ENCODE measurements at regions not wholly inside any gene's neighbourhood (a gene's known extent, or its start where the extent isn't known, plus 50 kb on each side); places are given as distances from the start of the nearest gene placed in this dataset.
"Not testable (repeated sequence)": the region's sequence is repeated elsewhere in the genome, so short reads cannot be mapped to it uniquely, and the experiment has no call there.

- ATAC-seq (replicated peaks) (no peak), DNase-seq (no peak)
- Mint-ChIP-seq H3K36me3 (ENCODE audit: insufficient read depth) (no peaks in the 10 kb centered on the region), H3K4me1 (ENCODE audit: low read depth in 2 of 2) (no peaks in the 10 kb centered on the region), H3K27me3 (no peaks in the 10 kb centered on the region), H3K27ac (no peak overlapping the region), H3K4me3 (no peak overlapping the region), H3K9me3 (peaks cover 6 to 22% of the 10 kb centered on the region in 2 donors)
Measured at GRCh38 chr1:187819086-187819485, 990.3 kb downstream of the PLA2G4A start.

- Mint-ChIP-seq H3K27me3 (no peaks in the 10 kb centered on the region), H3K4me1 (ENCODE audit: low read depth in 2 of 2) (no peaks in the 10 kb centered on the region)
- DNase-seq, result no peak
Measured at GRCh38 chr1:187836557-187836956, 1007.8 kb downstream of the PLA2G4A start.

GRCh38 chr1:187837787-187838186 lies 1009.0 kb downstream of the PLA2G4A start:
- no peak for ATAC-seq (replicated peaks)
- H3K36me3 Mint-ChIP-seq (ENCODE audit: insufficient read depth), result no peaks in the 10 kb centered on the region
- DNase-seq, result no peak
- no peaks in the 10 kb centered on the region for H3K4me1 Mint-ChIP-seq (ENCODE audit: low read depth in 2 of 2)
- peaks cover 7% of the 10 kb centered on the region in 2 donors for H3K9me3 Mint-ChIP-seq
- H3K27me3 Mint-ChIP-seq, result no peaks in the 10 kb centered on the region
- H3K27ac Mint-ChIP-seq, result no peak overlapping the region
- no peak overlapping the region for H3K4me3 Mint-ChIP-seq

More at GRCh38 chr1:187836557-187836956, 1007.8 kb downstream of the PLA2G4A start:
- Mint-ChIP-seq H3K4me3 (no peak overlapping the region), H3K36me3 (ENCODE audit: insufficient read depth) (no peaks in the 10 kb centered on the region), H3K27ac (no peak overlapping the region), H3K9me3 (peaks cover 7 to 8% of the 10 kb centered on the region in 2 donors)
- no peak for ATAC-seq (replicated peaks)

- Mint-ChIP-seq H3K4me1 (ENCODE audit: low read depth in 2 of 2) (no peaks in the 10 kb centered on the region), H3K4me3 (no peak overlapping the region), H3K27ac (no peak overlapping the region), H3K27me3 (no peaks in the 10 kb centered on the region), H3K36me3 (ENCODE audit: insufficient read depth) (no peaks in the 10 kb centered on the region), H3K9me3 (peaks cover 7% of the 10 kb centered on the region in 2 donors)
- ATAC-seq (replicated peaks), result no peak
- DNase-seq, result no peak
Measured at GRCh38 chr1:187838335-187839293, 1009.9 kb downstream of the PLA2G4A start.

GRCh38 chr1:187839873-187840272 lies 1011.1 kb downstream of the PLA2G4A start:
- H3K4me3 Mint-ChIP-seq, result no peak overlapping the region
- ATAC-seq (replicated peaks) (no peak), DNase-seq (no peak)
- no peaks in the 10 kb centered on the region for H3K36me3 Mint-ChIP-seq (ENCODE audit: insufficient read depth)
- no peak overlapping the region for H3K27ac Mint-ChIP-seq
- H3K4me1 Mint-ChIP-seq (ENCODE audit: low read depth in 2 of 2), result no peaks in the 10 kb centered on the region
- peaks cover 7% of the 10 kb centered on the region in 2 donors for H3K9me3 Mint-ChIP-seq
- H3K27me3 Mint-ChIP-seq, result no peaks in the 10 kb centered on the region

- H3K9me3 Mint-ChIP-seq, result peaks cover 7% of the 10 kb centered on the region in 2 donors
- DNase-seq (no peak), ATAC-seq (replicated peaks) (no peak)
- no peak overlapping the region for H3K4me3 Mint-ChIP-seq
- no peak overlapping the region for H3K27ac Mint-ChIP-seq
- no peaks in the 10 kb centered on the region for H3K27me3 Mint-ChIP-seq
- no peaks in the 10 kb centered on the region for H3K36me3 Mint-ChIP-seq (ENCODE audit: insufficient read depth)
- H3K4me1 Mint-ChIP-seq (ENCODE audit: low read depth in 2 of 2), result no peaks in the 10 kb centered on the region
Measured at GRCh38 chr1:187840557-187840956, 1011.8 kb downstream of the PLA2G4A start.

GRCh38 chr1:187842406-187843165 lies 1013.8 kb downstream of the PLA2G4A start:
- Mint-ChIP-seq H3K36me3 (ENCODE audit: insufficient read depth) (no peaks in the 10 kb centered on the region), H3K4me3 (no peak overlapping the region), H3K4me1 (ENCODE audit: low read depth in 2 of 2) (no peaks in the 10 kb centered on the region), H3K9me3 (peaks cover 7 to 8% of the 10 kb centered on the region in 2 donors), H3K27ac (no peak overlapping the region), H3K27me3 (no peaks in the 10 kb centered on the region)
- ATAC-seq (replicated peaks) (no peak), DNase-seq (no peak)

GRCh38 chr1:187844313-187844712 lies 1015.6 kb downstream of the PLA2G4A start:
- ATAC-seq (replicated peaks) (no peak), DNase-seq (no peak)
- H3K4me3 Mint-ChIP-seq, result no peak overlapping the region
- no peaks in the 10 kb centered on the region for H3K4me1 Mint-ChIP-seq (ENCODE audit: low read depth in 2 of 2)
- H3K36me3 Mint-ChIP-seq (ENCODE audit: insufficient read depth), result no peaks in the 10 kb centered on the region
- peaks cover 0 to 8% of the 10 kb centered on the region in 2 donors for H3K9me3 Mint-ChIP-seq
- no peaks in the 10 kb centered on the region for H3K27me3 Mint-ChIP-seq
- H3K27ac Mint-ChIP-seq, result no peak overlapping the region

- Mint-ChIP-seq H3K27ac (no peak overlapping the region), H3K36me3 (ENCODE audit: insufficient read depth) (no peaks in the 10 kb centered on the region), H3K9me3 (peaks cover 0 to 9% of the 10 kb centered on the region in 2 donors), H3K4me3 (no peak overlapping the region), H3K4me1 (ENCODE audit: low read depth in 2 of 2) (no peaks in the 10 kb centered on the region), H3K27me3 (no peaks in the 10 kb centered on the region)
- ATAC-seq (replicated peaks) (no peak), DNase-seq (no peak)
Measured at GRCh38 chr1:187847531-187847930, 1018.8 kb downstream of the PLA2G4A start.

GRCh38 chr1:187848321-187848720 lies 1019.6 kb downstream of the PLA2G4A start:
- ATAC-seq (replicated peaks) (no peak), DNase-seq (no peak)
- Mint-ChIP-seq H3K27me3 (no peaks in the 10 kb centered on the region), H3K27ac (no peak overlapping the region), H3K9me3 (peaks cover 0 to 10% of the 10 kb centered on the region in 2 donors), H3K4me3 (no peak overlapping the region), H3K36me3 (ENCODE audit: insufficient read depth) (no peaks in the 10 kb centered on the region), H3K4me1 (ENCODE audit: low read depth in 2 of 2) (no peaks in the 10 kb centered on the region)

- not testable (repeated sequence) for DNase-seq; H3K27me3 Mint-ChIP-seq; ATAC-seq (replicated peaks); H3K36me3 Mint-ChIP-seq (ENCODE audit: insufficient read depth); H3K27ac Mint-ChIP-seq; H3K4me1 Mint-ChIP-seq (ENCODE audit: low read depth in 2 of 2); H3K4me3 Mint-ChIP-seq
- H3K9me3 Mint-ChIP-seq, result peaks cover 0 to 13% of the 10 kb centered on the region in 2 donors
Measured at GRCh38 chr1:187850146-187850545, 1021.4 kb downstream of the PLA2G4A start.

GRCh38 chr1:187853505-187853904 lies 1024.8 kb downstream of the PLA2G4A start:
- Mint-ChIP-seq H3K27ac (no peak overlapping the region), H3K36me3 (ENCODE audit: insufficient read depth) (no peaks in the 10 kb centered on the region), H3K9me3 (peaks cover 12 to 15% of the 10 kb centered on the region in 2 donors), H3K4me3 (no peak overlapping the region), H3K27me3 (no peaks in the 10 kb centered on the region), H3K4me1 (ENCODE audit: low read depth in 2 of 2) (no peaks in the 10 kb centered on the region)
- DNase-seq, result no peak
- no peak for ATAC-seq (replicated peaks)

GRCh38 chr1:187854457-187854856 lies 1025.7 kb downstream of the PLA2G4A start:
- peaks cover 17 to 18% of the 10 kb centered on the region in 2 donors for H3K9me3 Mint-ChIP-seq
- no peaks in the 10 kb centered on the region for H3K27me3 Mint-ChIP-seq
- H3K4me1 Mint-ChIP-seq (ENCODE audit: low read depth in 2 of 2), result no peaks in the 10 kb centered on the region
- no peak for DNase-seq
- no peak for ATAC-seq (replicated peaks)
- H3K27ac Mint-ChIP-seq, result no peak overlapping the region
- H3K36me3 Mint-ChIP-seq (ENCODE audit: insufficient read depth), result no peaks in the 10 kb centered on the region
- H3K4me3 Mint-ChIP-seq, result no peak overlapping the region
